Occipital lobe (tissue), 1 donor: ENCODE measurements at regions not wholly inside any gene's neighbourhood (a gene's known extent, or its start where the extent isn't known, plus 50 kb on each side); places are given as distances from the start of the nearest gene placed in this dataset.
A peak's percentile ranks its signal among the peaks of the same experiment; 100 is the strongest.
"Not testable (repeated sequence)": the region's sequence is repeated elsewhere in the genome, so short reads cannot be mapped to it uniquely, and the experiment has no call there.

Experiments
- DNase-seq: peaks from one replicate; lab custom pipeline; 2025; lab: John Stamatoyannopoulos, UW

GRCh38 chr10:125554016-125554703, 128.8 kb downstream of the TEX36 start:
- DNase-seq: no peak

DNA sequence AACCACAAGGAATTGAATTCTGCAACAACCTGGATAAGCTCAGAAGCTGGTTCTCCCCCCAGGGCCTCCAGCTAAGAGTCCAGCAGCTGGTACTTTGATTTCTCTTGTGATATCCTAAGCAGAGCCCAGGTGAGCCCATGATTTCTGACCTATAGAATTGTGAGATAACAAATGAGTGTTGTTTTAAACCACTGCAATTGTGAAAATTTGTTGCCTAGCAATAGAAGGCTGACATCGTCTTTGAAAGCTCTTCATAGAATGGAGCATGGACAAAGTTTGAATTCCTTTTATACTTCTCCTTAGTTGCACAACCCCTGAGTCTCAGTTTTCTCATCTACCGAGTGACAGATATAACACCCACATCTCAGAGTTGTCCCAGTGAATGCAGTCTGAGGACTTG, 129.9 kb downstream of the TEX36 start:
- DNase-seq: no peak

- no peak for DNase-seq
Measured at GRCh38 chr10:125551247-125551646, 131.7 kb downstream of the TEX36 start.

- no peak for DNase-seq
Measured at GRCh38 chr10:125550362-125550761, 132.6 kb downstream of the TEX36 start.

GRCh38 chr10:125549653-125550052, 133.3 kb downstream of the TEX36 start:
- DNase-seq: no peak

DNA sequence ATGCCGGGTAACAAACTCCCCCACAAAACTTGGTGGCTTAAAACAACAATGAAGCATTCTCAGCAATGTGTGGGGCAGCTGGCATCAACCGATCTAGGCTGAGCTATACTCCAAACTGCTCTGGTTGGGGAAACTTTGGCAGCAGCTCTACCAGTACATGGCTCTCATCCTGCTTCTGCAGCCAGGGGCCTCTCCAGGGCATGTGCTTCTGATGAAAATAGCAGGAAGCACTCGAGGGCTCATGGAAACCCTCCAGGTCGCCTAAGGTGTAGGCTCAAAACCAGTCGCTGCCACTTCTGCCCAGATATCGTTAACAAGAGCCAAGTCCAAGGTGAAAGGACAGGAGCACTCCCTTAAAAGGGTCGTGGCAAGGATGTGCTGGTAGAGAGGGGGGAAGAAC, 134.1 kb downstream of the TEX36 start:
- DNase-seq: no peak

DNA sequence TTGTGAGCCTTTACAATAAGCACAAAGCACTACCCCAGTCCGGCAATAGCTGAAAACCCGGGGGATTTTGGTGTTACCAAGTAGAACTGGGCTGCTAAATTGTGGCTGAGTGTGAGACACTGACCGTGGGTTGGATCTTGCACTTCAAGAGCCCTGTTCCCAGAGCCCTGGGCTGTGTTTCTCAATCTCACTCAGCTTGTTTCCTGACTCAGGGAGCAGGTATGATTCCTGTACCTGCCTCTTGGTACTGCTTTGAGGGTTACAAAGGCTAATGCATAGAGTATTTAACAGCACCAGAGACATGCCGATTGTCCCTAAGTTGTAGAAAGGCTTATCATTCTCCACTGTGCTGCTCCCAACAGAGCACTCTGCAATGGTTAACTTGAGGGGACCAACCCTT, 134.6 kb downstream of the TEX36 start:
- DNase-seq: no peak

DNA sequence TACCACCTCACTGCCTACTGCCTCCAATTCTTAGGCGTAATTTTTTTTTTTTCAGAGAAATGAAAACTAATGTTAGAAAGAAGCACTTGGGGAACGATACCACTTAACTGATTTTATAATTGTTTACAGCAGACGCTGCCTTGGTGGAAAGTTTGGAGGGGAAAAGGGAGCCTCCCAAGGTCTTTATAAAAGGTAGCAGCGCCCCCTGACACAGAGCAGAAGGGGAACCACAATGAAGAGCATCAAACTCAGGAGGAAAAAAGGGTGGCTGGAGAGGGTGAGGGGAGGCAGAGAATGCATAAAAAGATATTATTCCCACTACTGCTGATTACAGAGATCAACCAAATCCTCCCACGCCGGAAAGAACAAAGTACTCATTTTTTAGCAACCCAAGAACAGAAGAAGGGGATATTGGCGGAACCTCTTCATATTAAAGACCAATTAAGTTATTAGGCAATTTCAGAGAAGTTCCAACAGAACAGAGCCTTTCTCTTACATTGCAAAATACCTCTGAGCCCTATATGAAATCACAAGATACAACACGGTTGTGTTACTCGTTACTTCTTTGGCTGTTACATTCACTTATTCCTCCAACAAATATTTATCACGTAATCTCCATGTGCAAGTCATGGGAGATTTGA, 135.8 kb downstream of the TEX36 start:
- DNase-seq: no peak

DNA sequence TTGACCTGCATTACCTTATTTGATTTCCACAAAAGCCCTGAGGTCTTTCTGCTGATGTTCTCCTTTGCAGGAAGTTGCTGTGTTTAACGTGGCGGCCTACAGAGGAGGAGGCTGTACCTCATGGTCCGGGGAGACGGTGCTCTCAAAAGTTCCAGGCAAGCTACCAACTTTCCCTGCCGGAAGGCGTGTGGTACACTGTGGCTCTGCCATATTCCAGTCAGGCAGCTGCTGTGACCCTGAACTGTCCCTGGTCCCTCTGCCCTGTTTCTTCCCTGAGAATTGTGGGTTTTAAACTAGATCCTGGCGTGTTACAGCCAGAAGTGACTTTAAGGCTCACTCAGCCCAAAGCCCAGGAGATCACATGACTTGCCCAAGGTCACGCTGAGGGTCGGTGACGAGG, 139.2 kb downstream of the TEX36 start:
- no peak for DNase-seq

DNA sequence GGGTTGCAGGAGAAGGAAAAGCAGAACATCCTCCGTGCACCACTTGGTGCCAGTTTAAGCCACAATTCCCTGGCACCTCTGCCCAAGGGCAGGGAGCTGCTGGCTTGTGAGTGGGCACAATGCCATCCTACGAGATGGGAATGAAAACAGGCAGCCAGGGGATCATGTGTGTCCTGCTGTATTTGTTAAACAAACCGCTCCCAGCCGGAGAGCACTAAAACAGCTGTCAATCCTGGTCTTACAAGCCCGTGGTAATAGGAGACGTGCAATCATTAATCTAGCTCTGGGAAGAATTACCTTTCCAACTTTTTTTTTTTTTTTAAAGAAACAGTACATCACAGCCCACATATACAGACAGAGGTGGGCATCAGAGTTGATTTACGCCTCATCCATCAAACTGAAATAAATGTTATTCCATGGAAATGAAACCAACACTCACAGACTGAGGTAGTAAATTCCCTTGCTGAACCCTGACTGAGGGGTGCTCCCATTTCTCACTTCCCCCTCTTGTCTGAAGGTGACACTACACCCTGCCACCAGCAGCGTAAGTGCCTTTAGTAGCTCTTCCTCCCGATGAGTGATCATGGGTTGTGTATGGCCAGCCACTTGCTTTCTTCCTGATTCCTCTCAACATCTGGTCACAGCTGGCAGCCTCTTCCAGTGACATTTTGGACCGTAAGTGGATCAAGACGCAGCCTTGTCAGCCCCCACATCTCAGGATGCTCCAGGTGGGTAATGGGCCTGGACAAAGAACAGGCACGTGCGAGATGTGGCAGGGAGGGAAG, 143.8 kb downstream of the TEX36 start:
- no peak for DNase-seq

DNA sequence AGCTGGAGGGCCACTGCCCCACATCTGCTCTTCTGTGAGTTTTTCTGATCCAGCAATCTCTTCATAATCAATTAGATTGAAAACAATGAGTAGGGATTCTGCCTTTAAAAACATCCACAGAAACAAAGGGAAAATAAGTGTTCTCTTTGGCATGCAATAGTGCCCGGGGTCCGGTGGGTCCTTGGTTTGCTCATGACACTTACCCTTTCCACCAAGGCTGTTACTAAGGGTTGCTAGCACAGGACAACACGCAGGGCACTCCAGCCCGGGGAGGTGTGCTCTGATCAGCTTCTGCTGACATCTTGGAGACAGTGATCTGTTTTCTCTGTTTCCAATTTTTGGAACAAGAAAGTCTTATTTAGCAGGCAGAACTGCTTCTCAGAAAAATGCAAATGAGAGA, 146.7 kb downstream of the TEX36 start:
- DNase-seq: no peak

- DNase-seq: no peak
Measured at GRCh38 chr10:125535559-125535958, 147.4 kb downstream of the TEX36 start.

GRCh38 chr10:125534515-125534914, 148.4 kb downstream of the TEX36 start:
- DNase-seq: no peak

GRCh38 chr10:125533866-125534265, 149.1 kb downstream of the TEX36 start:
- DNase-seq: no peak

DNA sequence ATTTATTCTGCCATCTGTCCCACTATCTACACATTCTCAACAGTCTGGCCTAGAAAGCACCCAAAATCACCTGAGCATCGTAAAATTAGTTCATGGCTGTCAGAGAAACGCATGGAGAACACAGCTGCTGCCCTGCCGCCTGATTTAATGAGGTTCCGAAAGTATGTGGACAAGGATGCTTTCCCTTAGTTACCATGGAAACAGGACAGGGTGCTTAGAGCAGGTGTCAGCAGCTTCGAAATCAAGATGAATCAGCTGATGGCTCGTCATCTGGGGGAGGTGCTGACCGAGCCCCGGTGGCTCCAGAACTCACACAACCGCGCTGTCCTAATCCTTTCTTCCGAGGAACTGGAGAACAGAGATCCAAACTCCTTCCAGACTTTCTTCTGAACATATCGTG, 151.5 kb downstream of the TEX36 start:
- DNase-seq: peak; percentile 37

GRCh38 chr10:125523347-125523746, 159.6 kb downstream of the TEX36 start:
- DNase-seq: no peak

DNA sequence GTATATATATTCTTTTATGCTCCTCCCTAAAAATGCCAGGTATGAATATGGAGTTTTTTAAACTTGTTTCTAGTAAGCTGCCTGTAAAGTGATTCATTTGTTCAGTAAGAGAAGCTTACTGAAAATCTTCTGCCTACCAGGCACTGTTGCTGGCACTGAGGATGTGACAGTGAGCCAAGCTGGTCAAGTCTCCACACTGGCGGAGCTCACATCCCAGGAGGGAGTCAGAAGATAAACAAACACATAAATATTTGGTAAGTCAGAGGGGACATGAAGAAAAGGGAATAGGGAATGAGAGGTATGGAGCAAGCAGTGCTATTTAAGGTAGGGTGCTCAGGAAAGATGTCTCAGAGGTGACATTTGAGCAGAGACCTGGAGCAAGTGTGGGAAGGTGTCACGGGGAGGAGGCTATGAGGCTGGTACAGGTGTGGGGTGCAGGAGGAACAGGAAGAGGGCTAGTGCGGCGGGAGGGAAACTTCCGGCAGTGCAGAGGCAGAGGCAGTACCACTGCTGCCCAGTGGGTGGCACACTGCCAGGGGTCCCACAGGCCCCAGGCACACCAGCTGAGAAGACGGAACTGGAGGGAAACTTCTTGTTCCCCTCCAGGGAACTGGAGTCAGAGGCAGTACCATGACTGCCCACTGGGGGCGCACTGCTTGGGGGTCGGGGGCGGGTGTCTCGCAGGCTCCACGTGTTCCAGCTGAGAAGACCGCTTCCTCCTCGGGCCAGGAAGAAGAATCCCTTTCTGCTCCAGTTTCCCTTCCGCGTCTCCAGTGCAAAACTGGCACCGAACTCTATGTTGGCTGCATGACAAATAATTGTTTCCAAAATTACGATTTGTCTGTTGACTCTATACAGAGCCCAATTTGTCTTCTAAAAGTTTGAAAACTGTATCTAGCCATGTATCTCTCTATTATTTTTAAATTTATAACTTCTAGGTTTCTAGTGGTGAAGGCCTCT, 161.0 kb downstream of the TEX36 start:
- no peak for DNase-seq

- no peak for DNase-seq
Measured at GRCh38 chr10:125520968-125521367, 162.0 kb downstream of the TEX36 start.

GRCh38 chr10:125518397-125518796, 164.6 kb downstream of the TEX36 start:
- not testable (repeated sequence) for DNase-seq

- DNase-seq: no peak
Measured at GRCh38 chr10:125515571-125515970, 167.4 kb downstream of the TEX36 start.
